Gastrocnemius medialis (tissue), 4 donors: ENCODE measurements at regions not wholly inside any gene's neighbourhood (a gene's known extent, or its start where the extent isn't known, plus 50 kb on each side); places are given as distances from the start of the nearest gene placed in this dataset.

Source experiments
- POLR2A ChIP-seq, 2 donors: fragments of 450-650 bp; IDR thresholded peaks; one replicate each; pipeline ENCODE4 v1.6.1; 2017; ENCODE audit warnings: antibody characterized with exemption in 2 of 2, mild to moderate bottlenecking in 2 of 2, moderate library complexity in 2 of 2
- TF ChIP-seq, protein P1 (sequence below), 5 experiments: fragments of 450-650 bp in 3 of 5; fragments of 200-600 bp in 2 of 5; sonication (generic) in 2 of 5; IDR thresholded peaks in 4 of 5; conservative IDR thresholded peaks in 1 of 5; 1 replicate in 4 of 5; 2 replicates in 1 of 5; pipeline ENCODE4 v1.5.1; 2016 to 2019; ENCODE audit warnings: antibody characterized with exemption in 5 of 5, mild to moderate bottlenecking in 3 of 5, moderate library complexity in 3 of 5

GRCh38 chr2:88252646-88253045 is 82.5 kb downstream of the THNSL2 start:
- TF ChIP-seq POLR2A (IDR thresholded peaks at IDR 0.05) = no peak
- TF ChIP-seq, protein P1, sequence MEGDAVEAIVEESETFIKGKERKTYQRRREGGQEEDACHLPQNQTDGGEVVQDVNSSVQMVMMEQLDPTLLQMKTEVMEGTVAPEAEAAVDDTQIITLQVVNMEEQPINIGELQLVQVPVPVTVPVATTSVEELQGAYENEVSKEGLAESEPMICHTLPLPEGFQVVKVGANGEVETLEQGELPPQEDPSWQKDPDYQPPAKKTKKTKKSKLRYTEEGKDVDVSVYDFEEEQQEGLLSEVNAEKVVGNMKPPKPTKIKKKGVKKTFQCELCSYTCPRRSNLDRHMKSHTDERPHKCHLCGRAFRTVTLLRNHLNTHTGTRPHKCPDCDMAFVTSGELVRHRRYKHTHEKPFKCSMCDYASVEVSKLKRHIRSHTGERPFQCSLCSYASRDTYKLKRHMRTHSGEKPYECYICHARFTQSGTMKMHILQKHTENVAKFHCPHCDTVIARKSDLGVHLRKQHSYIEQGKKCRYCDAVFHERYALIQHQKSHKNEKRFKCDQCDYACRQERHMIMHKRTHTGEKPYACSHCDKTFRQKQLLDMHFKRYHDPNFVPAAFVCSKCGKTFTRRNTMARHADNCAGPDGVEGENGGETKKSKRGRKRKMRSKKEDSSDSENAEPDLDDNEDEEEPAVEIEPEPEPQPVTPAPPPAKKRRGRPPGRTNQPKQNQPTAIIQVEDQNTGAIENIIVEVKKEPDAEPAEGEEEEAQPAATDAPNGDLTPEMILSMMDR (IDR thresholded peaks at IDR 0.05 in 4 of 5, conservative IDR thresholded peaks at IDR 0.05 in 1 of 5) = no peak
